GM12878 (cell line): ENCODE measurements at regions not wholly inside any gene's neighbourhood (a gene's known extent, or its start where the extent isn't known, plus 50 kb on each side); places are given as distances from the start of the nearest gene placed in this dataset.

Experiments used
- ATAC-seq: fragments of 200-7000 bp; cut with Tn5 transposase; 3 replicates; pipeline ENCODE4 v1.9.1; 2020; ENCODE audit warnings: mild to moderate bottlenecking, moderate library complexity
- BruUV-seq: library from RNA; stranded (reverse); fragments of 400-500 nt; replicated peaks from 2 replicates; lab custom pipeline; 2021; lab: Mats Ljungman, UMichigan
- CTCF ChIA-PET: fragments of 300-600 bp; sonication (Branson Sonifier 250); formaldehyde crosslinking; extraction: SDS; loops from one replicate; lab custom pipeline; 2021; ENCODE audit warnings: inconsistent platforms; lab: Yijun Ruan, JAX
- POLR2A ChIA-PET: fragments of 350-600 bp; formaldehyde crosslinking; extraction: SDS; loops from one replicate; lab custom pipeline; 2021; ENCODE audit warnings: inconsistent platforms; lab: Charles Lee
- RAD21 ChIA-PET: fragments of 300-600 bp; sonication (Branson Sonifier 250); formaldehyde crosslinking; loops from one replicate; lab custom pipeline; 2023; ENCODE audit warnings: antibody characterized with exemption; ENCODE audit not compliant: unreplicated experiment; lab: Charles Lee
- SMC1A ChIA-PET: fragments of 300-600 bp; sonication (Branson Sonifier 250); formaldehyde crosslinking; loops from one replicate; lab custom pipeline; 2023; ENCODE audit not compliant: unreplicated experiment, uncharacterized antibody; lab: Charles Lee
- DNase-seq: peaks from one replicate; pipeline ENCODE4 v3.0.0-alpha.2; 2011; ENCODE audit warnings: low read depth, low spot score
- FAIRE-seq: peaks from 3 replicates; lab custom pipeline; 2011; peaks lifted over from hg19 to GRCh38; lab: Jason Lieb, UNC
- H2AFZ ChIP-seq: 2 replicates; pipeline ENCODE4 v1.6.0; 2011; ENCODE audit warnings: low read depth, low read length, control low read depth; ENCODE audit not compliant: control insufficient read depth
- H3K27ac ChIP-seq: 2 replicates; pipeline ENCODE4 v1.5.1; 2011; ENCODE audit warnings: control low read depth; ENCODE audit not compliant: control insufficient read depth, insufficient read depth
- H3K27me3 ChIP-seq, 2 experiments: replicated peaks in 1 of 2; 2 replicates each; pipeline versions ENCODE4 v1.6.0 to v1.6.1; 2011; ENCODE audit warnings: low read length in 1 of 2; ENCODE audit not compliant: control insufficient read depth in 2 of 2, insufficient read depth in 2 of 2
- H3K36me3 ChIP-seq, 2 experiments: 2 replicates each; pipeline ENCODE4 v1.5.1; 2011; ENCODE audit warnings: low read length in 1 of 2; ENCODE audit not compliant: control insufficient read depth in 2 of 2, insufficient read depth in 2 of 2
- H3K4me1 ChIP-seq: 2 replicates; pipeline ENCODE4 v1.6.1; 2011; ENCODE audit warnings: mild to moderate bottlenecking, low read length, moderate library complexity, mixed read lengths; ENCODE audit not compliant: control insufficient read depth, insufficient read depth
- H3K4me2 ChIP-seq: 2 replicates; pipeline ENCODE4 v1.6.0; 2011; ENCODE audit warnings: control low read depth; ENCODE audit not compliant: control insufficient read depth, insufficient read depth
- H3K4me3 ChIP-seq: fragments of 200-600 bp; sonication (generic); 2 replicates; pipeline ENCODE4 v1.5.1; 2016
- H3K79me2 ChIP-seq: 2 replicates; pipeline ENCODE4 v1.6.0; 2011; ENCODE audit warnings: low read length; ENCODE audit not compliant: control insufficient read depth, insufficient read depth
- H3K9ac ChIP-seq: 2 replicates; pipeline ENCODE4 v1.8.0; 2011; ENCODE audit warnings: low read length, control low read depth, mixed read lengths; ENCODE audit not compliant: control insufficient read depth, insufficient read depth
- H3K9me3 ChIP-seq: replicated peaks from 3 replicates; pipeline ENCODE4 v1.5.1; 2011; ENCODE audit warnings: mild to moderate bottlenecking, low read length; ENCODE audit not compliant: control insufficient read depth, insufficient read depth
- H4K20me1 ChIP-seq: 2 replicates; pipeline ENCODE4 v1.6.0; 2011; ENCODE audit not compliant: control insufficient read depth, insufficient read depth
- HCFC1 ChIP-seq: fragments of 150-350 bp; IDR thresholded peaks from 2 replicates; pipeline ENCODE4 v1.6.1; 2014; ENCODE audit warnings: low read length
- KLF5 ChIP-seq: fragments of 450-650 bp; IDR thresholded peaks from 2 replicates; pipeline ENCODE4 v1.6.1; 2014; ENCODE audit warnings: mild to moderate bottlenecking; ENCODE audit not compliant: partially characterized antibody
- MLLT1 ChIP-seq: fragments of 450-650 bp; IDR thresholded peaks from 2 replicates; pipeline ENCODE4 v1.6.1; 2016; ENCODE audit warnings: mild to moderate bottlenecking
- SIN3A ChIP-seq: IDR thresholded peaks from 2 replicates; pipeline ENCODE4 v1.6.1; 2012; ENCODE audit warnings: low read depth, low read length, improper control_type of control experiment
- SREBF2 ChIP-seq: IDR thresholded peaks from 2 replicates; pipeline ENCODE4 v1.6.1; 2012; ENCODE audit warnings: mild to moderate bottlenecking, low read length
- WGBS: methylation state at CpG from one replicate; pipeline ENCODE4 v1.1.6; 2016; ENCODE audit warnings: low lambda C conversion rate; ENCODE audit not compliant: insufficient replicate concordance, insufficient coverage; ENCODE audit errors: missing lambda C conversion rate; 5-methylcytosine and 5-hydroxymethylcytosine counted together
- in situ Hi-C: fragments of 300-500 bp; cut with MboI; formaldehyde crosslinking; loops from 9 replicates; pipeline ENCODE4 v1.14.3; 2018; ENCODE audit warnings: mixed read lengths
- intact Hi-C: fragments of 100-400 bp; cut with micrococcal nuclease; formaldehyde crosslinking; loops from one replicate; pipeline ENCODE4 v1.14.2; 2022; ENCODE audit not compliant: unreplicated experiment
- TF ChIP-seq, protein P1 (sequence below): fragments of 450-650 bp; IDR thresholded peaks from 2 replicates; pipeline ENCODE4 v1.6.1; 2017; ENCODE audit warnings: mild to moderate bottlenecking

GRCh38 chr14:62532181-62532580 lies 513.1 kb downstream of the KCNH5 start:
- Histone ChIP-seq H3K9me3 (no peaks in the 10 kb centered on the region; the same call in 2 of the 3 replicates), H3K4me3 (no peak overlapping the region), H3K4me1 (no peaks in the 10 kb centered on the region), H3K4me2 (no peak overlapping the region), H3K79me2 (no peaks in the 10 kb centered on the region), H3K27ac (no peak overlapping the region), H3K36me3 (no peaks in the 10 kb centered on the region), H3K27me3 (no peaks in the 10 kb centered on the region), H2AFZ (no peak overlapping the region), H3K9ac (no peak overlapping the region), H4K20me1 (no peaks in the 10 kb centered on the region)
- TF ChIP-seq, protein P1, sequence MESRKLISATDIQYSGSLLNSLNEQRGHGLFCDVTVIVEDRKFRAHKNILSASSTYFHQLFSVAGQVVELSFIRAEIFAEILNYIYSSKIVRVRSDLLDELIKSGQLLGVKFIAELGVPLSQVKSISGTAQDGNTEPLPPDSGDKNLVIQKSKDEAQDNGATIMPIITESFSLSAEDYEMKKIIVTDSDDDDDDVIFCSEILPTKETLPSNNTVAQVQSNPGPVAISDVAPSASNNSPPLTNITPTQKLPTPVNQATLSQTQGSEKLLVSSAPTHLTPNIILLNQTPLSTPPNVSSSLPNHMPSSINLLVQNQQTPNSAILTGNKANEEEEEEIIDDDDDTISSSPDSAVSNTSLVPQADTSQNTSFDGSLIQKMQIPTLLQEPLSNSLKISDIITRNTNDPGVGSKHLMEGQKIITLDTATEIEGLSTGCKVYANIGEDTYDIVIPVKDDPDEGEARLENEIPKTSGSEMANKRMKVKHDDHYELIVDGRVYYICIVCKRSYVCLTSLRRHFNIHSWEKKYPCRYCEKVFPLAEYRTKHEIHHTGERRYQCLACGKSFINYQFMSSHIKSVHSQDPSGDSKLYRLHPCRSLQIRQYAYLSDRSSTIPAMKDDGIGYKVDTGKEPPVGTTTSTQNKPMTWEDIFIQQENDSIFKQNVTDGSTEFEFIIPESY, result no peak
- TF ChIP-seq SREBF2, result no peak
- no peak for TF ChIP-seq SIN3A
- no peak for TF ChIP-seq MLLT1
- TF ChIP-seq KLF5, result no peak
- no peak for TF ChIP-seq HCFC1
- ChIA-PET POLR2A (no interaction called here), CTCF (no interaction called here), SMC1A (no interaction called here), RAD21 (no interaction called here)
- FAIRE-seq (no peak), DNase-seq (no peak), ATAC-seq (no peak)
- no TSS peak for BruUV-seq
- WGBS, result 38% methylated on average over 2 of the region's 2 CpGs
- in situ Hi-C loops, result no loop called here
- intact Hi-C loops, result no loop called here
